ENCODE measurements at regions not wholly inside any gene's neighbourhood (a gene's known extent, or its start where the extent isn't known, plus 50 kb on each side); places are given as distances from the start of the nearest gene placed in this dataset.

GRCh38 chr5:116772152-116772501 is 197.5 kb upstream of the SEMA6A start:
- Histone ChIP-seq H3K4me3 (no peak overlapping the region), H3K27me3 (replicated peaks in 1 of 2; ENCODE audit: control insufficient read depth in 2 of 2, insufficient read depth in 2 of 2, low read length in 1 of 2) (no peaks in the 10 kb centered on the region), H3K36me3 (ENCODE audit: control insufficient read depth in 2 of 2, insufficient read depth in 2 of 2, low read length in 1 of 2) (no peaks in the 10 kb centered on the region), H2AFZ (ENCODE audit: control insufficient read depth, low read depth, low read length) (no peak overlapping the region), H3K79me2 (ENCODE audit: control insufficient read depth, insufficient read depth, low read length) (no peaks in the 10 kb centered on the region), H3K4me1 (ENCODE audit: control insufficient read depth, insufficient read depth, low read length) (no peaks in the 10 kb centered on the region), H3K4me2 (ENCODE audit: control insufficient read depth, insufficient read depth) (no peak overlapping the region), H3K27ac (ENCODE audit: control insufficient read depth, insufficient read depth) (no peak overlapping the region), H4K20me1 (ENCODE audit: control insufficient read depth, insufficient read depth) (no peaks in the 10 kb centered on the region), H3K9me3 (replicated peaks; ENCODE audit: control insufficient read depth, insufficient read depth, low read length) (no peaks in the 10 kb centered on the region; the same call in 2 of the 3 replicates), H3K9ac (ENCODE audit: control insufficient read depth, insufficient read depth, low read length) (no peak overlapping the region)
- intact Hi-C loops (cut with micrococcal nuclease; ENCODE audit: unreplicated experiment) (no loop called here), in situ Hi-C loops (cut with MboI) (no loop called here)
- RAD21 ChIA-PET (ENCODE audit: unreplicated experiment): interaction anchor here (0.9 to 2.1 kb wide), 2 partner anchors 113 to 195 kb away, joined by 3 to 6 read pairs; no protein-coding TSS in a partner anchor
- CTCF ChIA-PET: interaction anchor here (1.1 kb wide), 1 partner anchor 11 kb away, joined by 3 read pairs; no protein-coding TSS in a partner anchor
- SMC1A ChIA-PET (ENCODE audit: uncharacterized antibody, unreplicated experiment): interaction anchor here (0.8 to 2.3 kb wide), 2 partner anchors 14 to 196 kb away, joined by 3 to 11 read pairs; no protein-coding TSS in a partner anchor
- FAIRE-seq (no peak), DNase-seq (ENCODE audit: low read depth, low spot score) (no peak), ATAC-seq (no peak)
- 100% methylated on average over 1 of the region's 1 CpG for WGBS (ENCODE audit: insufficient coverage, insufficient replicate concordance, low lambda C conversion rate, missing lambda C conversion rate)
- no TSS peak for BruUV-seq (replicated peaks)
- POLR2A ChIA-PET: no interaction called here
- TF ChIP-seq KDM1A (IDR thresholded peaks at IDR 0.05; ENCODE audit: borderline replicate concordance): no peak
- TF ChIP-seq MEF2A (IDR thresholded peaks at IDR 0.05; ENCODE audit: insufficient read depth, low read depth, low read length): no peak
- no peak for TF ChIP-seq RUNX3 (IDR thresholded peaks at IDR 0.05; ENCODE audit: low read length)
- no peak for TF ChIP-seq ZBTB11 (CRISPR knock-in tag; IDR thresholded peaks at IDR 0.05)
- TF ChIP-seq BCLAF1 (IDR thresholded peaks at IDR 0.05): no peak
- no peak for TF ChIP-seq EP300 (IDR thresholded peaks at IDR 0.05; ENCODE audit: borderline replicate concordance in 1 of 2, control insufficient read depth in 1 of 2, low read depth in 2 of 2, low read length in 2 of 2)
- no peak for TF ChIP-seq PBX3 (IDR thresholded peaks at IDR 0.05; ENCODE audit: insufficient replicate concordance, low read depth, low read length)
- TF ChIP-seq SIN3A (IDR thresholded peaks at IDR 0.05; ENCODE audit: low read depth, low read length): no peak
- TF ChIP-seq MXI1 (IDR thresholded peaks at IDR 0.05; ENCODE audit: low read depth, low read length): no peak
- no peak for TF ChIP-seq ZBED1 (IDR thresholded peaks at IDR 0.05; ENCODE audit: borderline replicate concordance)
- TF ChIP-seq RFX5 (IDR thresholded peaks at IDR 0.05; ENCODE audit: low read depth, low read length): no peak
- TF ChIP-seq PML (IDR thresholded peaks at IDR 0.05; ENCODE audit: low read length): no peak
- no peak for TF ChIP-seq ETV6 (conservative IDR thresholded peaks at IDR 0.05 in 1 of 2, IDR thresholded peaks at IDR 0.05 in 1 of 2; ENCODE audit: borderline replicate concordance in 1 of 2, low read depth in 1 of 2)

All from GM12878 (cell line).